ENCODE measurements at regions not wholly inside any gene's neighbourhood (a gene's known extent, or its start where the extent isn't known, plus 50 kb on each side); places are given as distances from the start of the nearest gene placed in this dataset.

GRCh38 chr9:129331493-129331765, 153.4 kb upstream of the IER5L start:
- no peak for TF ChIP-seq CTCF (IDR thresholded peaks at IDR 0.05)
- no peak for TF ChIP-seq POLR2A (IDR thresholded peaks at IDR 0.05)
